NCI-H1048 (cell line): ENCODE measurements at regions not wholly inside any gene's neighbourhood (a gene's known extent, or its start where the extent isn't known, plus 50 kb on each side); places are given as distances from the start of the nearest gene placed in this dataset.
"Not testable (repeated sequence)": the region's sequence is repeated elsewhere in the genome, so short reads cannot be mapped to it uniquely, and the experiment has no call there.

Experiments
- DNase-seq: peaks from one replicate; lab custom pipeline; 2025; lab: John Stamatoyannopoulos, UW

- DNase-seq: no peak
These were observed 134.8 kb upstream of the LARP1 start for GRCh38 chr5:154620411-154620810.

- DNase-seq: no peak
These were observed 136.5 kb upstream of the LARP1 start for GRCh38 chr5:154618696-154619095.

GRCh38 chr5:154614595-154614994 lies 136.6 kb upstream of the HAND1 start:
- DNase-seq: no peak

GRCh38 chr5:154614125-154614524 lies 136.1 kb upstream of the HAND1 start:
- no peak for DNase-seq

GRCh38 chr5:154612666-154613065 lies 134.6 kb upstream of the HAND1 start:
- DNase-seq: no peak

GRCh38 chr5:154611341-154611767 lies 133.3 kb upstream of the HAND1 start:
- DNase-seq: no peak

GRCh38 chr5:154610321-154611154 lies 132.5 kb upstream of the HAND1 start:
- peak; percentile 10 for DNase-seq

GRCh38 chr5:154609251-154609650 lies 131.2 kb upstream of the HAND1 start:
- no peak for DNase-seq

- DNase-seq: no peak
These were observed 130.5 kb upstream of the HAND1 start for GRCh38 chr5:154608531-154609011.

- DNase-seq: no peak
These were observed 129.7 kb upstream of the HAND1 start for GRCh38 chr5:154607746-154608145.

GRCh38 chr5:154606246-154606645 lies 128.2 kb upstream of the HAND1 start:
- DNase-seq: no peak

GRCh38 chr5:154603953-154604679 lies 126.1 kb upstream of the HAND1 start:
- no peak for DNase-seq

GRCh38 chr5:154603485-154603884 lies 125.5 kb upstream of the HAND1 start:
- no peak for DNase-seq

- no peak for DNase-seq
These were observed 125.0 kb upstream of the HAND1 start for GRCh38 chr5:154603011-154603410.

- DNase-seq: no peak
These were observed 123.0 kb upstream of the HAND1 start for GRCh38 chr5:154601014-154601413.

- DNase-seq: no peak
These were observed 120.0 kb upstream of the HAND1 start for GRCh38 chr5:154598021-154598420.

GRCh38 chr5:154596844-154597243 lies 118.8 kb upstream of the HAND1 start:
- not testable (repeated sequence) for DNase-seq

GRCh38 chr5:154595662-154596061 lies 117.6 kb upstream of the HAND1 start:
- DNase-seq: no peak

GRCh38 chr5:154593796-154594195 lies 115.8 kb upstream of the HAND1 start:
- no peak for DNase-seq

- no peak for DNase-seq
These were observed 115.0 kb upstream of the HAND1 start for GRCh38 chr5:154593071-154593470.

GRCh38 chr5:154590093-154590724 lies 112.2 kb upstream of the HAND1 start:
- DNase-seq: no peak

- DNase-seq: no peak
These were observed 111.5 kb upstream of the HAND1 start for GRCh38 chr5:154589511-154589910.
